ENCODE measurements at regions not wholly inside any gene's neighbourhood (a gene's known extent, or its start where the extent isn't known, plus 50 kb on each side); places are given as distances from the start of the nearest gene placed in this dataset.

DNA sequence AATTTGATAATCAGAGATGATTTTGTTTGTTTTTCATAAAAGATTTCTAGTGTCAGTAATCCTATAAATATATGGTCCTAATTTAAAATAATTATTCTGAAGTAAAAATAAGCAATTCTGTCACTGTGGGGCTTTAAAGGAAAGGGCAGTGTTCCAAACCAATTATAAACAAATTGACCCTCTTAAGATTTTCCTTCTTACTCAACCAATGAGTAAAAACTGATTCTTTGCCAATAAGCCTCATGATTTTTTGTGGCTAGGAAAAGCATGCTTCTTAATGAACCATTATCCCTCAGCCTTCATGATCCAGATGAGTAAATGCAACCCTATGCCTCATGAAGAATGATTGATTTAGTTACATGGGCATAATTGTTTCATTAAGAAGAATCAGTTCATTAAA, 1010.4 kb downstream of the ADGRL3 start:
- H3K4me3 ChIP-seq (replicated peaks; ENCODE audit: low read depth, low read length): no peak overlapping the region
- no peak for DNase-seq (ENCODE audit: extremely low read depth, insufficient read length)
- TF ChIP-seq CTCF (IDR thresholded peaks at IDR 0.05; ENCODE audit: insufficient read depth, low read length, poor library complexity, severe bottlenecking): no peak

GRCh38 chr4:62209757-62210485, 1009.8 kb downstream of the ADGRL3 start:
- no peak for DNase-seq (ENCODE audit: extremely low read depth, insufficient read length)
- no peak for TF ChIP-seq CTCF (IDR thresholded peaks at IDR 0.05; ENCODE audit: insufficient read depth, low read length, poor library complexity, severe bottlenecking)
- no peak overlapping the region for H3K4me3 ChIP-seq (replicated peaks; ENCODE audit: low read depth, low read length)

More for the DNA sequence above, 1010.4 kb downstream of the ADGRL3 start:
- Histone ChIP-seq H3K27me3 (replicated peaks; ENCODE audit: control insufficient read depth, insufficient read depth, low read length) (no peaks in the 10 kb centered on the region), H3K36me3 (ENCODE audit: control insufficient read depth, insufficient read depth, low read length) (no peaks in the 10 kb centered on the region)

GRCh38 chr4:62208921-62209320, 1008.8 kb downstream of the ADGRL3 start:
- no peak overlapping the region for H3K4me3 ChIP-seq (replicated peaks; ENCODE audit: low read depth, low read length)
- no peak for TF ChIP-seq CTCF (IDR thresholded peaks at IDR 0.05; ENCODE audit: insufficient read depth, low read length, poor library complexity, severe bottlenecking)
- no peak for DNase-seq (ENCODE audit: extremely low read depth, insufficient read length)
- H3K27me3 ChIP-seq (replicated peaks; ENCODE audit: control insufficient read depth, insufficient read depth, low read length): no peaks in the 10 kb centered on the region
- H3K36me3 ChIP-seq (ENCODE audit: control insufficient read depth, insufficient read depth, low read length): no peaks in the 10 kb centered on the region

More at GRCh38 chr4:62209757-62210485, 1009.8 kb downstream of the ADGRL3 start:
- Histone ChIP-seq H3K36me3 (ENCODE audit: control insufficient read depth, insufficient read depth, low read length) (no peaks in the 10 kb centered on the region), H3K27me3 (replicated peaks; ENCODE audit: control insufficient read depth, insufficient read depth, low read length) (no peaks in the 10 kb centered on the region)

DNA sequence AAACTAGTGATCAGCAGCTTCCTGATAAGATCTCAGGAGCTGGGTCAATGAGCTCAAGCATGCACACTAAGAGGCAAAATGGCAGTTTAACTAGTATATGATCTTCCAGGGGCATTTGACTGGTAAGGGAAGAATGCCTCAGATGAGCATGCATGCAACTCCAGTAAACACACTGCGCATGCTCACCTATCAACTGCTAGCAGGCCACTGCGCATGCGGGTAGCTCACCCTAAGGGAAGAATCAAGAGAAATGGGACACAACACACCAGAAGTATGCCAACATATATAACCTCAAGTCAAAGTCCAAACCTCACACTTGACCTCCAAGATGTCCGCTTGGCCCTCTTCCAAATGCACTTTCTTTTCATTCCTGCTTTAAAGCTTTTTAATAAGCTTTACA, 1004.0 kb downstream of the ADGRL3 start:
- Histone ChIP-seq H3K27me3 (replicated peaks; ENCODE audit: control insufficient read depth, insufficient read depth, low read length) (no peaks in the 10 kb centered on the region), H3K36me3 (ENCODE audit: control insufficient read depth, insufficient read depth, low read length) (no peaks in the 10 kb centered on the region), H3K4me3 (replicated peaks; ENCODE audit: low read depth, low read length) (no peak overlapping the region)
- no peak for TF ChIP-seq CTCF (IDR thresholded peaks at IDR 0.05; ENCODE audit: insufficient read depth, low read length, poor library complexity, severe bottlenecking)
- DNase-seq (ENCODE audit: extremely low read depth, insufficient read length): no peak

DNA sequence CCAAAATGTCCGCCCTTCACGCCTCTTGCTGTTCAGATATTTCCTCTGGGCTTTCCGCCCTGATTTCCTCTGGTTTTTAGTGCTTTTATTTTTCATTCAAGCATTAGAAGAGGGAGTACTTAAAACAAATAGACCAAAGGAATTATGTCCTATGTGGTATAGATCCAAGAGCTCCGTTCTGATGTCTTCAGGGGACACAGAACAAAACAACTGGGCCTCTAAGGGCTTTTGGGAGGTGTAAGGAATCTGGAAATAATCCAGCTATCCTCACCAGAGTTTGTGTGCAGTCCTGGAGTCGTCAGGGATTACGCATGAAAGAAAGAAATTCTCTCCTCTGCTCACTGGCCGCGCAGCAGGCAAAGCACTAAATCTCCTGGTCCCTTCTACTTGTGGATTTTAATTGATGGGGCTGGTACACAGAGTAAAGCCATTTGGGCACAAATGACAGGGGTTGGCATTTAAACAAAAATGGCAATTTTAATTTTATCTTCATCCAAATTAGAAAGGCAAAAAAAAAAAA, 999.2 kb downstream of the ADGRL3 start:
- Histone ChIP-seq H3K4me3 (replicated peaks; ENCODE audit: low read depth, low read length) (no peak overlapping the region), H3K36me3 (ENCODE audit: control insufficient read depth, insufficient read depth, low read length) (no peaks in the 10 kb centered on the region), H3K27me3 (replicated peaks; ENCODE audit: control insufficient read depth, insufficient read depth, low read length) (no peaks in the 10 kb centered on the region)
- no peak for DNase-seq (ENCODE audit: extremely low read depth, insufficient read length)
- TF ChIP-seq CTCF (IDR thresholded peaks at IDR 0.05; ENCODE audit: insufficient read depth, low read length, poor library complexity, severe bottlenecking): no peak

Measured in GM06990 (cell line).